Fibroblast of peridontal ligament (primary cell): ENCODE measurements at regions not wholly inside any gene's neighbourhood (a gene's known extent, or its start where the extent isn't known, plus 50 kb on each side); places are given as distances from the start of the nearest gene placed in this dataset.
A peak's percentile ranks its signal among the peaks of the same experiment; 100 is the strongest.

Experiments used
- DNase-seq: peaks from one replicate; pipeline ENCODE4 v3.0.0-alpha.2; 2010; ENCODE audit errors: extremely low read depth

DNA sequence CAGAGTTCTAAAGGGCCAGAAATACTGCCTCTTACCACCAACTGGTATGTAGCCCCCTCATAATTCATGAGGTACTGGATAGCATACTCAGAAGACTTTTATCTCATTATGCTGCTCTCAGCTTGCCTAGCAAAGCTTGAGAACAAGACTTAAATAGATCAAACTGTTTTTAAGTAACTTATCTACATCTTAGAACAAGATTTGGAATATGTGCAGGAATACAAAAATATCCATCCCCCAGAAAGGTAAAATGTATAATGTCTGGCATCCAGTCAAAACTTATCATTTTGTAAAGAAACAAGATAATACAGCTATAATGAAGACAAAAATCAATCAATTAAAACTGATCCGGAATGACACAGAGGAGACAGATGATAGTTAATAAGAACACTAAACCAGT is 400.4 kb upstream of the TGFBR2 start:
- no peak for DNase-seq

DNA sequence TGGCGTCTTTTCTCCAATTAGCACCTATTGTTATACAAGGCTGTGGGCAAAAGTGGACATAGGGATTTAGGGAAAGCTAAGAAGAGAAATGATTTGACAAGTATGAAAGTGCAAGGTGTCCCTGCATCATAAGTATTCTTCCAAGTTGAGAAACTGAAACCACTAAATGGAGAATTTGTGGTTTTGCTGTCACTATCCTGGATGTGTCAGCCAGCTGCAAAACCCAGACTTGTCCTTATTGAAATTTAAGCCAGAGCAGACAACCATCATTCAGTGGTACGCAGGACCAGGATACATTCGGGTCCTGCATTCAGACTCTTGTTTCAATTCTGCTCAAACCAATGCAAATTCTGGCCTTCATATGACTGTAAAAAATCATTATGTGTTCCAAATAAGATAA is 384.8 kb upstream of the TGFBR2 start:
- no peak for DNase-seq

DNA sequence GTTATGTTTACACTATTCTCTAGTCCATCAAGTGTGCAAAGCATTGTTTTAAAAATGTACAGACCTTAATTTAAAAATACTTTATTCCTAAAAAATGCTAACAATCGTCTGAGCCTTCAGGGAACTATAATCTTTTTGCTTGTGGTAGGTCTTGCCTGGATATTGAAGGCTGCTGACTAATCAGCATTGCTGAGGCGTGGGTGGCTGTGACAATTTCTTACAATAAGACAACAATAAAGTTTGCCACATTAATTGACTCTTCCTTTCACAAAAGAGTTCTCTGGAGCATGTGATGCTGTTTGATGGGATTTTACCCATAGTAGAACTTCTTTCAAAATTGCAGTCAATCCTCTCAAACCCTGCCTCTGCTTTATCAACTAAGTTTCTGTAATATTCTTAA is 384.0 kb upstream of the TGFBR2 start:
- DNase-seq: no peak

DNA sequence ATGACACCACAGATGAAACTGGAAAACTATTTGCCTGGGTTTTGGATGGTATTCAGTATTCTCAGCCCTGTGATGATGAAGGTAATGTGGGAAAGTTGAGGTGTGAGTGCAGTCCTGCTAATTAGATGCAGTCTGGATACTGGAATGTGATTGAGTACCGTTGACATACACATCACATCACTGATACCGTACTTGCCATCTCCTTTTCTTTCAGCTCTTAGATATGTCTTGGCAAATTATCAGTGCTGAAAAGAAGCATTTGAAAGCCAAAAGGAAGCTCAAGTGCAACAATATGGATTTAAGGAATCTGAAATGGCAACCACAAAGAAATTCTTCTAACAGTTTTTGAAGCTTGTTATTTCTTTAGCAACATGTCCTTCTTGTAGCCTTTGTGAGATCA is 381.4 kb upstream of the TGFBR2 start:
- DNase-seq: peak; percentile 16

DNA sequence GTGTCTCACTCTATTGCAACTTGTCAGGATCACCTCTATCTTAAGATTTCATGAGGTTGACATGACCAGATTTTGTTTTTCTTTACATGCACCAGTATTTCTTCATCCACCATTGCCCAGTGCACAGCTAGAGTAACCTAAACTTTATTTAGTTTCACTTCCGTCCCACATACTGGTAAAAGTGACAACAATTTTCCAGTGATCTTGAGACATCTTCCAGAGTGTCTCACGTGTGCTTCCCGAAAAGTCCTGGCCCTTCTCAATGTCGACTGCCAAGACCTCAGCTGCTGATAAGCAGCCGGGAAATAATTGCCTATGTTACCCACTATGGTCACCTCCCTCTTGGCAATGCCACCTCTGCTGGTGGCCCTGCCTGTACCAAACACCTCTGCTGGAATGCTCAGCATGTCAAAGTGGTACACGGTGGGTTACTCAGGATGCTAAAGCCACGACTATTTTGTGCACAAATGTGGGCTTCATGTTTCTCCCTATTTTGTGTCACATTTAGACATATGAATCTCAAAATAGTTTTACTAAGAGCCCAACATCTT is 379.7 kb upstream of the TGFBR2 start:
- no peak for DNase-seq

DNA sequence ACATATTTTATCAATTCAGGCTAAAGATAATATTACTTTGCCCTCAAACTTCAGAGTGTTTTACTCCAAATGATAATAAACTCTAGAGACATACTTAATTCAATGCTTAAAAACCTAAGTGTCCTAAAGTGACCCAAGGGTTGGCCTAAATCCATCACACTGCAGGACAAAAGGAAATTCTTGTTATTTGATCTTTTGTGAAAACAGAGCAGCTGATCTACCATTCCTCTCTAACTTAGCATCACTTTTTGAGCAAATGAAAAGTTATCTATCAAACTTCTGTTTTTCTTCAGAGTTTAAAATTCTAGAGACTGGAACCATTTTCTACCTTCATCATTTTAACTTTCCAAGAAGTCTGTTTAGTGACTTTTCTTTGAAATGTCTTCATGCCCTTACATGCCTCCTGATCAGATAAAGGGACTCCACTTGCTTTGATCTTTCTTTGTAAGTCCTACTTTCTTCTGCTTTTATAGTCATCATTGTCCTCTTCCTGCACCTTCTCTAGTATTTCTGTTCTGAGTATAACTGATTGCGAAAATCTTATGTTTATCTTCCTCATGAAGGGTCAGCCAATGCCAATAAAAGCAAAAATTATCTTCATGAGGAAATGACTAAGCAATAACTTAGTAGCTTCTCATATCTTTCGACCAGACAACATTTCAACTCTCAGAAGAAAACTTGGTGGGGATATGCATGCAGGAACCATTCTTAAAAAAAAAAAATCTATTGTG is 378.7 kb upstream of the TGFBR2 start:
- peak; percentile 94 for DNase-seq

DNA sequence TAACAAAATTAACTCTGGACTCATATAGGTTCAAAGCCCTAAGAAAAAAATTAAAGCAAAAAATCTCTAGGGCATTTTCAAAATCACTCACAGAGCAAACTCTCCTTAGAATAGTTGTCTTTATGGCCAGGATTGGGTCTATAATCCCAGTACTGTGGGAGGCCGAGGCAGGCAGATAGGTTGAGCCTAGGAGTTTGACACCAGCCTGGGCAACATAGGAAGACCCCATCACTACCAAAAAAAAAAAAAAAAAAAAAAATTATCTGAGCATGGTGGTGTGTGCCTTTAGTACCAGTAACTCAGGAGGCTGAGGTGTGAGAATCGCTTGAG is 378.1 kb upstream of the TGFBR2 start:
- DNase-seq: no peak

DNA sequence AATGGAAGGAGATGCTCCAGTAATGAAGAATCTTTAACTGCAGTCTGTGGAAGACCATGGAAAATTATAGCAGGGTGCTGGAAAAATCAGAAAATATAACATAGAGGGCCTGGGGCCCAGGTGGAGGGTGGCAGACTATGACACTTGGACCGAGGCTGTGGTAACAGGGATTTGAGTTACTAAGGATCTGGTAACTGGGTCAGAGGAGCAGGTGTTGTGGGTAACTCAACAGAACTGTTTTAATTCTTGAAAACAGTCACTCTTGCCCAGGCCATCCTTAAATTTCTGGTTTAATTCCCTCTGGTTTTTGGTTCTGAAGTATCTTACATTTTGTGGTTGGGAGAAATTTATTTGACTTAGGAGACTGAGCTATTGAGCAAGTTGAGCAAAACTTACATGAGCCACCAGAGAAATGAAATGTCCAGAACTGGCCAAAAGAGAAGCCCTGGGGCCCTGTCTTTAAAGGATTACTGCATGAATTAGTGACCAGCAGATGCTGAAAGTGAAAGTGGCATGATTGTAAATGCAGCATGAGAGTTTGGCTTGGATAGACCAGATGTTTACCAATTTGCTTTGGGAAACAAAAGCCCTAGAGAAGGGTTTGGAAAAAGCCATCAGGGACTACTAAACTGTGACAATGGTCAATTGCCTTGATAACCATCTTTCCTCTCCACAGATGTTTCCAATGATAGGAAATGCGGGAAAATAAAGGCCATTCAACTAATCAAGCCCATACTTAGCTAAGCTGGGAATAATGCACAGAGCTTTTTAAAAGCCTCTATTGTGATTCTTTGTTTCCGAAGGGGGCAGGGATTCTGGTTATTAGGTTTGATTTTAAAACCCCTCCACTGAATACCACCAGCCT is 374.9 kb upstream of the TGFBR2 start:
- DNase-seq: peak; percentile 95

DNA sequence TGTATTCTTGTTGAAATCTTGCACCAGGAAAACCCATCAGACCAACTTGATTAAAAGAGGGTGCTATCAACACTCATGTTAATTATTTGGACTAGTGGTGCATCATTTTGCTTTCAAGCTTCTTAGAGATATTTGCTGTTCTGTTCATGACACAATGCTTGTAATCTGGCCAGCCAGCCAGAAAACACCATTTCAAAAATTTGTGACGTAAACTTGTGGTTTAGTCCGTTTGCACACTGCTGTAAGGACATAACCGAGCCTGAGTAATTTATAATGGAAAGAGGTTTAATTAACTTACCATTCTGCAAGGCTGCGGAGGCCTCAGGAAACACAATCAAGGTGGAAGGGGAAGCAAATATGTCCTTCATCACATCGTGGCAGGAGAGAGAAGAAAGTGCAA is 374.3 kb upstream of the TGFBR2 start:
- peak; percentile 95 for DNase-seq

DNA sequence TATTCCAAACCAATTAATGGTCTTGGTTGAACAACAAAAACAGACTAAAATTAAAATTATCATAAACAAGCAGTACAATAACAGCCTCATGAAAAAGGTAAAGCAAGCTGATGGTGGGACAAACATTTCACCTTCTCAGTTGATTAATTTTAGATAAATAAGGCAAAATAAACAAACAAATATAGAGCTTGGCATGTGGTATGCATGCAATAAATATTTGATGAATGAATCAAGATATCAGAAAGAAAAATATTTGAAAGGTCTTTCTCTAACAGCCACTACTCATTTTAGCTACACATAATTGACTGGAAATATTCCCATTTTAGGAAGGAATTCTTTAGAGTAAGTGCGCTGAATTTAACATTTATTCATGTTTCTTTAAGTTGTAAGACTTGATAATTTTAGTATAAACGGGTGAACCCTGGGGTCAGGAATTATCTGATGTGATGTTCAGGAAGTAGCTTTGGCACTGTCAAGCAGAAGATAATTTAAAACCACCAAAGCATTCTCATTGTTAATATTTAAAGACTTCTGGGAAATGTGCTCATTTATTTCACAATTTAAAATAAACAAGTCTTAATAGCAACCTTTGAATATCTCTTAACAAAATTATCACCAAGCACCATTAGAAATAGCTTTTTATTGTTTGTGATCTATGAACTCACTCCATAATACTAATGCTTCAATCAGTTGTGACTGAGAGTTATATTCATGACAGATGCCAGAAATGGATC is 372.3 kb upstream of the TGFBR2 start:
- DNase-seq: no peak

DNA sequence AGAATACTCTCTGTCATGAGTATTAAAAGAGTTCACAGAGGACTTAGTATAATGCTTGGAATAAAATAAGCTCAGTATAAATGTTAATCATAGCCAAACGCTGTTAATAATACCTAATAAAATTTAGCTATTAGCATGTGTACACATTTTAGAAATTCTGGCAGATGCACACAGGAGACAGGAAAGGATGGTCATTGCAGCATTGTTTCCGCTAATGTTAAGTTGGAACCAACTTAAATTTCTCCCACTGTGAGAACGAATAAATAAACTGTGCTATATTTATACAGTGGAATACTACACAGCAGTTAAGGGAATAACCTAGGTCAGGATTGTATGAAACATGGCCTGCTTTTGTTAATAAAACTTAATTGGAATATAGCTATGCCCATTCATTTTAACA is 370.4 kb upstream of the TGFBR2 start:
- DNase-seq: no peak

DNA sequence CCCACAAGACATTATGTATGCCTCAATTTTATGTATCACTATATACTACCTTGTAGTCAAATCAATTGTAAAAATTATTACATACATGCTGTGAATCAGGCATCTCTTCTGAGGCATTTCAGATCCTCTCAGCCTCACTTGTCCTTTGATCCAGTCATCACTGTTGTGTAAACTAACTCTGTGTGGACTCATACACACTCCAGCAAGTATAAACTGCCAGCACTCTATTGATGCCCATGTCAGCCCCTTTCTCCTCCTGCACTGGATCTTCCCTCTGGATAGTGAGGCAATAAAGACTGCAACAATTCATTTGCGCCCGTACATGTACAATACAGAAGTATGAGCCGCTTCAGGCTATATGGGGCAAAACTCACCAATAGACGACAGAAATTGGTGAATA is 364.7 kb upstream of the TGFBR2 start:
- no peak for DNase-seq

DNA sequence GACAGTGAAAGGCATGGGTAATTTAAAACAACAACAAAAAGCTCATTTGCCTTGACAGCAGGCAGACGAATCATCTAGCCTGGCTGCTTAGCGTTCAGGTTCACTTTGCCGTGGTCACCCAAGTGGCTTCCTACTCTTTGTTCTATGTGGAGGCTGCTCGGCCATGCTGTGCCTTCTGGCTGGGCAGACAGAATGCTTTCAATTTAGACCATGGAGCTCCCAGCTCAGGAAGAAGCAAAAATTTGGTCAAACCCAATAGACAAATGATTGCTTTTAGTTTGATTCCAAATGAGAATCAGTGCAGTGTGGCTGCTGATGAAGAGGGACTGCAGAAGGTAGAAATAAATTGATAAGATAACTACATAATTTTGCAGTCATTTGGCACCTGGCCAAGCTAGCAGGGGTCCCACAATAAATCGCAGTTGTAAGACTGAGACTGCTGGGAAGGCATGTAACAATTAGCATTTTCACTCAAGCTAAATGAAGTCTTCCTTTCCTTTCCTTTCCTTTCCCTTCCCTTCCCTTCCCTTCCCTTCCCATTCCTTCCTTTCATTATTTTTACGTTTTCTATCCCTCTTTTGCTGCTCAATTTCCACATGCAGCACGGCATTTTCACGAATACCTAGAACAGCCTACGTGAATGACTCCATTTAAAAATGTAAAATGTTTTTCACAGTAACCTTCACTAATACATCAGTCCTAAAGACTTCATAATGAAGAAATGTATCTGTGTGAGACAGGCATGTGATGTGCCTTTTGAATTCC is 360.4 kb upstream of the TGFBR2 start:
- DNase-seq: no peak

DNA sequence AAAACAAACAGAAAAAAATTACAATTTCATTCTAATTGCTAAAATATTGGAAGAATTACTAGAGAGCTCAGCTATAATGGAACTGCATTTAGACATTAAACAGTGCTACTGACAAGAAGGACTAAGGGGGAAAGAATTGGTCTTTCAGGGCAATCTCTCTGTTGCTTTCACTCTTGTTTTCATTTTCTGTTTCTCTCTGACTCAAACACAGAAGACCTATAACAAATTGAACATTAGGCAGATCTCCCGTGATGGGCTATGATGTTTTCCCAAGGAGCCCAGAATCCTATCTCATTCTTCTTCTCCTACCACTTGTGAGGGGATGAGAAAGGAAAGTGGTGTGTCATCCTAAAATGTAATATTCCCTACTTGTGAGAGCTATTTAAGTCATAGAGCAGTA is 358.0 kb upstream of the TGFBR2 start:
- no peak for DNase-seq

DNA sequence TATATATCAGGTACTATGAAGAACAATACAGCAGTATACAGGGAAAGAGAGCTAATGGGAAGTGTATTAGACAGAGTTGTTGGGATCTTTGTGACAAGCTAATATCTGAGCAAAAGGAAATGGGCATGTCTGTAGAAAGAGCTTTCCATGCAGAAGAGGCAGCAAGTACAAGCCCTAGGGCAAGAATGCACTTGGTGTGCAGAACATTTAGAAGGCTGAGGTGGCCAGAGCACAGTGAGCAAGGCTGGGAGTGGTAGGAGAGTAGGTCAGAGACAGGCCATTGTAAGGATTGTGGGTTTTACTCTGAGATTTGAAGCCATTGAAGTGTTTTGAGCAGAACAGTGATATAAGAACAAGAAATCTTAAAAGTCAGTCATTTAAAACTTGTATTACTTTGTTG is 353.9 kb upstream of the TGFBR2 start:
- DNase-seq: no peak

DNA sequence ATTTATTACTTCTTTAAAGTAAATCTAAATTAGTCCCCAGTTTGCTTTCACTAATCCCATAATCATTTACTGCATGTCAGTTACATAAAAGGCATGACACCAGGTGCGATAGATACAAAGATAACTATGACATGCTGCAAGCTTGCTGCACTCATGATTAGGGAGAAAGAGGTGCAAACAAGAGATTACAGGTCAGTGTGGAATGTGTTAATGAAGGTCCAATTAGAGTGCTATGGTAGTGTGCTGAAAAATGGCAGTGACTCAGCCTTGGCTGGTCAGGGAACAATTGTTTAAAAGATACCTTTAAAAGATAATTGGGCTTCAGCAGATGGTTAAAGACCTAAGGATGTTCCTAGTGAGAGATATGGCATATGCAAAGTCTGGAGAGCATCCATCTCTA is 352.6 kb upstream of the TGFBR2 start:
- DNase-seq: no peak

DNA sequence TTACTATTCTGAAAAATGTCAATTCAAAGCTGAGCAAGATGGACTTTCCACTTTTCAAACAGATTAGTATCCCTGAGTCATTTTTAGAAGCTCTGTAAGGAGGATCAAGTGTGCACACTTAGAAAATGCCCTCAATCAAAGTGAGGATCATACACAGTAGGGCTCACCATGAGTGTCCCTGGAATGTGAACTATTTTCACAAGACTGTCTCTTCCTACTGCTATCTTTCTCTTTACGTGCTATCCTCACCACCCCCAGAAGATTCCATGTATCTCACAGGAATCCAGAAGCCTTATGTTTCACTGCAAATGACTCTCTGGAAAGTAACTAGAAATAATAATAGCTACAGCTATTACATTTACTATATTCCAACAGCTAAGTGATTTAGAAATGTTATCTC is 349.9 kb upstream of the TGFBR2 start:
- DNase-seq: no peak

DNA sequence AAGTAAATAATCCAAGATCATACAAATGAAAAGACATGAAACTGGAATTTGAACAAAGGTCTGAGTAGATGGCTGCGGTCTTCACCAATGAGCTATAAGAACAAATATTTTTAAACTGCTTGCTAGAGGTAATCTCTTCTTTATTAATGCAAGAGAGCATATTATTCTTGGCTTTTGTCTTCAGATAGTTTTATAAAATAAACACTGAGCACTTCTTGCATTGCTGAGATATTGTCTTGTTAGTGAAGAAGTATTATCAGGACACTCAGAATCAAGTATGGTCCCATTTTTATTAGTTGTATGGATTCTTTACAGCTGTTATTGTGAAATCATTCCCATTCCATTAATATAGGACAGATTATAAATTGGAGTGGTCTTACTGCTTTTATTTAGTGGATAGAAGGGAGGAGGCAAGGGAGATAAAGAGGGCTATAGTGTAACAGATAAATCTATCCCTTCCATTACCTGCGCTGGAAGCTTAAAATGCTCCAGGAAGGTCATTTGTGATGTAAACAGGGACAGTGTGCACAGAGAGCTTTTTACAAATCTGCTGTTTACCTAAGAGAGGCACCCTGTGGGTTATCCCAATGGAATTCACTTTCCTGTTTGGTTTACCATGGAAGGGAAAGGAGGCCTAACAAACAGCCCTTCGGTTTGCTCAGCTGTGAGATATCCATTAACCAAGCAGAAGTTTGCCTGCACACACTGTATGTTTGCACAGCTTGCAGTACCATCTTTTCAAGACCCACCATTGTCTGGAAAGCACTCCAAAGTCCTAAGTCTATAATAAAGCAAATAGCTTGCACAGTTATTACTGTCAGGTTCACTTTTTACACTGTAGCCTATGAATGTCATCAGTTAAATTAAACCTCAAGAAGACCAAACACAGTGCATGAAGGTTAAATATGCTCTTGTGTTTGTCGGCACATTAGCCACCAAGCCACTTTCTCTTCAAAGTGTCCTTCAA is 347.7 kb upstream of the TGFBR2 start:
- DNase-seq: no peak

DNA sequence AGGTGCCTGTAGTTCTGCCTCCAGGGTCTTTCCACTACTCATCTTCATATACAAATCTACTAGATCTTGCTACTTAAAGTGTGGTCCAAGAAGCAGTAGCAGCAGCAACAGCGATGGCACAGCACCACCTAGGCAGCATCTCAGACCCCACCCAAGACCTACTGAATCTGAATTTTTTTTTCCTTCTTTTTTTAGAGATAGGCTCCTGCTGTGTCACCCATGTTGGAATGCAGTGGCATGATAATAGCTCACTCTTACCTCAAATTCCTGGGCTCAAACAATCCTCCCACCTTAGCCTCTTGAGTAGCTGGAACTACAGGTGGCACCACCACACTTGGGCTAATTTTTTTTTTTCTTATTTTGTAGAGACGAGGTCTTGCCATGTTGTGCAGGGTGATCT is 346.7 kb upstream of the TGFBR2 start:
- no peak for DNase-seq

DNA sequence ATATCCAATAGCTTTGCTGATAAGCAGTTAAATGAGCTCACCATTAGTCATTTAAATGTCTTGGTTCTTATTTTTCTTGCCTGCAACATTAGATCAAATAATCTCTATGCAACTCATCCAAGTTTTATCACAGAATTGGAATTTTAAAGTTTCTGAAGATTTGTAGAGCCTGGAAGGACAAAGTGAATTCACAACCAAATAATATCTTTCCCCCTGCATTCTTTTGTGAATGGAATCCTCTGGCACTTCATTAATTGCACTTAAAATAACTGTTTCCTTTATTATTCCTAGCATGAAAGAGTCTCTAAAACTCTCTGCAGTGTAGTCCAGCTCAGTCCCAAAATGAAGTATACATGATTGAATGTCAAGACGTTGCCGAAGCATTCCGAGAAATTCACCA is 345.6 kb upstream of the TGFBR2 start:
- no peak for DNase-seq
